NB4 (cell line): ENCODE measurements at regions not wholly inside any gene's neighbourhood (a gene's known extent, or its start where the extent isn't known, plus 50 kb on each side); places are given as distances from the start of the nearest gene placed in this dataset.

Experiments used
- DNase-seq: peaks from one replicate; pipeline ENCODE4 v3.0.0; 2010; ENCODE audit warnings: low read depth
- H3K4me3 ChIP-seq: one replicate; pipeline ENCODE4 v1.5.1; 2011; ENCODE audit warnings: mild to moderate bottlenecking, low read depth, low read length, moderate library complexity
- MYC ChIP-seq: IDR thresholded peaks from 2 replicates; pipeline ENCODE4 v1.6.1; 2011; ENCODE audit warnings: low read depth, low read length
- POLR2A ChIP-seq: IDR thresholded peaks from 2 replicates; pipeline ENCODE4 v1.6.1; 2011; ENCODE audit warnings: mild to moderate bottlenecking; ENCODE audit not compliant: insufficient read length; ENCODE audit errors: extremely low read depth
- TF ChIP-seq, protein P1 (sequence below): IDR thresholded peaks from 2 replicates; pipeline ENCODE4 v1.6.1; 2011; ENCODE audit warnings: low read depth, low read length
- TF ChIP-seq, protein P2 (sequence below): IDR thresholded peaks from one replicate; pipeline ENCODE4 v1.5.1; 2012; ENCODE audit warnings: low read depth, low read length

DNA sequence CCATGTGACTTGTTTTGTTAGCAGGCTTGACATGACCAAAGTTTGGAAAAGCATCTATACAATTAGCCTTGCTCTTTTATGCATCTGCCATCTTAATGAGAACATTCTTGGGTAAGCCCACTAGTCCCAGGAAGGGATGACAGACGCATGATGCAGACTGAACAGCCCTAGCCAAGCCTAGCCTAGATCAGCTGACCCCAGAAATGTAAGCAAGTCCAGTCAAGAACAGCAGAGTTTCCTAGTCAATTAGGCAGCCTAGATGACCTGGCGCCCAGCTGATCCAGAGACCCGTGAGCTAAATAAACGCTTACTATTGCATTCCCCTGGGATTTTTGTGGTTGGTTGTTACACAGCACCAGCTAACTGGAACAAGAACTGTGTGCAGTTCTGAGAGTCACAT, 457.9 kb downstream of the BCOR start:
- H3K4me3 ChIP-seq = no peak overlapping the region

DNA sequence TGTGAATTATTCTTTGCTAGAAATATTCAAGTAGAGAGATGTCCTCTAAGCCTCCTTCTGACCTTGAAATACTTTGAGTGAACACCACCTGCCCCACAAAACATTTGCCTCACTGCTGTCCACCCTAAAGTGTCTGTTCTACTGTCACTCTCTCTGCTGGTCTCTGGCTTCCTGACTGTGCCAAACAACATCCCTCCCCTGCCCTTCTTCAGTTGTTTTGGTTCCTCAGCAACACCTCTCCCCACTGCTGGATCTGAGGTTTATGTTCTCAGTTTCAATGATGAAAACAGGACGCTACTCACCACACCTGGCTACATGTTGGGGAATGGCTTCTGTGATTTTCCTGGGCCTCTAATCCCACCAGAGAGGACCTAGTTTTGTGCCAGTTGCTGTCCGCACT, 456.9 kb downstream of the BCOR start:
- H3K4me3 ChIP-seq = no peak overlapping the region
- no peak for DNase-seq
- TF ChIP-seq MYC (no peak), POLR2A (no peak)
- TF ChIP-seq, protein P1, sequence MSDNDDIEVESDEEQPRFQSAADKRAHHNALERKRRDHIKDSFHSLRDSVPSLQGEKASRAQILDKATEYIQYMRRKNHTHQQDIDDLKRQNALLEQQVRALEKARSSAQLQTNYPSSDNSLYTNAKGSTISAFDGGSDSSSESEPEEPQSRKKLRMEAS = no peak
- TF ChIP-seq, protein P2, sequence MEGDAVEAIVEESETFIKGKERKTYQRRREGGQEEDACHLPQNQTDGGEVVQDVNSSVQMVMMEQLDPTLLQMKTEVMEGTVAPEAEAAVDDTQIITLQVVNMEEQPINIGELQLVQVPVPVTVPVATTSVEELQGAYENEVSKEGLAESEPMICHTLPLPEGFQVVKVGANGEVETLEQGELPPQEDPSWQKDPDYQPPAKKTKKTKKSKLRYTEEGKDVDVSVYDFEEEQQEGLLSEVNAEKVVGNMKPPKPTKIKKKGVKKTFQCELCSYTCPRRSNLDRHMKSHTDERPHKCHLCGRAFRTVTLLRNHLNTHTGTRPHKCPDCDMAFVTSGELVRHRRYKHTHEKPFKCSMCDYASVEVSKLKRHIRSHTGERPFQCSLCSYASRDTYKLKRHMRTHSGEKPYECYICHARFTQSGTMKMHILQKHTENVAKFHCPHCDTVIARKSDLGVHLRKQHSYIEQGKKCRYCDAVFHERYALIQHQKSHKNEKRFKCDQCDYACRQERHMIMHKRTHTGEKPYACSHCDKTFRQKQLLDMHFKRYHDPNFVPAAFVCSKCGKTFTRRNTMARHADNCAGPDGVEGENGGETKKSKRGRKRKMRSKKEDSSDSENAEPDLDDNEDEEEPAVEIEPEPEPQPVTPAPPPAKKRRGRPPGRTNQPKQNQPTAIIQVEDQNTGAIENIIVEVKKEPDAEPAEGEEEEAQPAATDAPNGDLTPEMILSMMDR = no peak

More for the DNA sequence above, 457.9 kb downstream of the BCOR start:
- TF ChIP-seq MYC = no peak
- TF ChIP-seq, protein P1 = no peak
- TF ChIP-seq, protein P2 = no peak
- no peak for TF ChIP-seq POLR2A
- DNase-seq = no peak

DNA sequence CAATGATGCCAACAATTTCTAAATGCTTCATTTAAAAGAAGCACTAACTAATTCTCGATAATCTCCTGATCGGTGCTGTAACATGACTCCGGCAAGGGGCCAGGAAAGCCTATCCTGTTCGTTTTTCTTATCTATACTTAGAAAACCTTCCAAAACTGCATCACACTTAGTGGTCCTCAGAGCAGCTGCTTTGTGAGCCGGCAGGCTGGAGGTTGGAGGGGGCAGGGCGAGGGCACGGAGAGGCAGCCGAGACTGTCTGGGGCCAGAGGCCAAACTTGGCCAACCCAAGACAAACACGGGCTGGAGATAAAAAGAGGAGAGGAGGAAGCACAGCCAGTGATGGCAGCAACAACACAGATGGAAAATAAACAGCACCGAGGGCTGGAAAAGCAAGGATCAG, 455.7 kb downstream of the BCOR start:
- DNase-seq = no peak
- TF ChIP-seq, protein P2 = no peak
- TF ChIP-seq POLR2A (no peak), MYC (no peak)
- TF ChIP-seq, protein P1 = no peak
- H3K4me3 ChIP-seq = no peak overlapping the region

DNA sequence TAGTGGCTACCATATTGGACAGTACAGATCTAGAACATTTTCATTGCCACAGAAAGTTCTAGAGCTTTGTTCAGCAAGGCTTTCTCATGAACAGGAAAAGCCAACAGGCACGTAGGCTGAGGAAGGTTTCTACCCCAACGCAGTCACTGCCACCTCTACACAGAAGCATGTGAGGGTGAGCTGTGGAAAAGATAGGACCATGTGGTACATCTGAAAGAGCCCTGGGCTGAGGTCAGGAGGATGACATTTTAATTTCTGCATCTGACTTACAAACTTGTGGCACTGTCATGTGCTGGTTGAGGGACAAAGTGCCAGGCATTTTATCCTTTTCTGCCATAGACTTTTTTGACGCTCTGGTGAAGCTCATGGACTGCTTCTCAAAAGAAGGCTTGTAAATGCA, 454.2 kb downstream of the BCOR start:
- DNase-seq = no peak
- H3K4me3 ChIP-seq = no peak overlapping the region
- TF ChIP-seq POLR2A (no peak), MYC (no peak)
- TF ChIP-seq, protein P1 = no peak
- TF ChIP-seq, protein P2 = no peak

DNA sequence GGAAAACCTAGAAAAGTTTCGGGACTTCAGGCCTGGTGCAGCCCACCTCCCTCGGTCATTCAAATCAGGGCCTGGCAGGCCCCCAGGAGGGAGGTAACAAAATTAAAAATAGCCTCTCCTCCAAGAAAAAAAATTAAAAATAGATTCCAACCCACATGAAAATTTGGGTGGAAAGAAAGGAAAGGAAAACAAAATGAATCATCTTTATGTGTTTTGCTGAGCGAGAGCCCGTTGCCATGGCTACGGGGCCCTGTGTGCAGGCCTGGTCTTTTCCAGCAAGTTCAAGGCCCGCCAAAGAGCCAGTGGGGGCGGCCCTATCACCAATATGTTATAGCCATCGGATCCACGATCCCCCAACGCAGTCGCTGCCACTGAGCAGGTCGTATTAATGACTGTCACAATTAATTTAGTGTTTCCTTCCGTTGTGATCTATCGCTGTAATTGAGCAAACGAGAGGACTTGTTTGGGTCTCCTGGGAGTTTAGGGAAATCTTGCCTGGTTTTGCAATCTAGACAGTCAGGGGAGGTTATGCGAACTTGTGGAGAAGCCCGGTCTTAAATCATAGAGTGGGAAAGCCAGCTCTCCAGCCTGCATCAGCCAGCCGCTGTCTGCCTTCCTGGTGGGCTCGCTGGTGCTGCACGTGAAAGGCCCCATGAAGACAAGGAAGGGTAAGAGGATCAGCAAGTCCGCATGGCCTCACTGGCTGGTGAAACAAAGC, 452.4 kb downstream of the BCOR start:
- TF ChIP-seq, protein P1 = no peak
- DNase-seq = peak; percentile 71
- H3K4me3 ChIP-seq = no peak overlapping the region

DNA sequence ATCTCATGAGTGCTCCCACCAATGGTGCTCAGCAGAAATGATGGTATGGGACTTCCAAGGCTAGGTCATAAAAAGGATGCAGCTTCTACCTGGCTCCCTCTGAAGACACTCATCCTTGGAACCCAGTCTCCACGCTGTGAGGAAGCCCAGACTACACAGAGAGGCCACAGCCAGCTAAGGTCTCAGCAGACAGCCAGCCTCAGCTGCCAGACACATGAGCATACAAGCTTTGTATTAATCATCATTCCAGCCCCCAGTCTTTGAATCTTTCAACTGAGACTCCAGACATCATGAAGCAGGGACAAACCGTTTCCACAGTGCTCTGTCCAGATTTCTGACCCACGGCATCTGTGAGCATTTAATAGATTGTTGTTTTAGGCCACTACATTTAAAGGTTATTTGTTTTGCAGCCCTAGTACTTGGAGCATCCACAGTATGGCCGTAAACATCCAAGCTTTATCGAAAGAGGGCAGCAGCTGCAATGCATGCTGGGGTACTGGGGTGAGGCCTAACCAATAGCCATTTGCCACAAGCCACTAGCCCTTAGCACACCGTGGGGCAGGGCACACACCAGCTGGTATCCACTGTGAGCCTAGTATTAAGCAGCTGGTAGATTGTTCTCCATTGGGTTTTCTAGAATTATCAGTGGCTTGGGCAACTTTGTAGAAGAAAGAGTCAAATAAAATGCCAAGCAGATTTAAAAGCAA, 449.1 kb downstream of the BCOR start:
- TF ChIP-seq MYC (no peak), POLR2A (no peak)
- TF ChIP-seq, protein P2 = no peak
- TF ChIP-seq, protein P1 = no peak
- no peak overlapping the region for H3K4me3 ChIP-seq
- DNase-seq = no peak
